Kidney tubule cell (primary cell): ENCODE measurements at regions not wholly inside any gene's neighbourhood (a gene's known extent, or its start where the extent isn't known, plus 50 kb on each side); places are given as distances from the start of the nearest gene placed in this dataset.

Experiments used
- DNase-seq: peaks from one replicate; pipeline ENCODE4 v3.0.0-alpha.2; 2018; ENCODE audit warnings: low spot score

GRCh38 chr6:37556881-37557644 lies 57.4 kb upstream of the CCDC167 start:
- peak; percentile 68 for DNase-seq

GRCh38 chr6:37555040-37555781 lies 55.5 kb upstream of the CCDC167 start:
- no peak for DNase-seq

GRCh38 chr6:37554480-37554819 lies 54.8 kb upstream of the CCDC167 start:
- DNase-seq = peak; percentile 93

GRCh38 chr6:37552267-37552666 lies 52.6 kb upstream of the CCDC167 start:
- no peak for DNase-seq

- no peak for DNase-seq
Measured at GRCh38 chr6:37551867-37552266, 52.2 kb upstream of the CCDC167 start.

- no peak for DNase-seq
Measured at GRCh38 chr6:37551446-37551845, 51.8 kb upstream of the CCDC167 start.

GRCh38 chr6:37551002-37551401 lies 51.3 kb upstream of the CCDC167 start:
- no peak for DNase-seq

GRCh38 chr6:37550191-37550831 lies 50.6 kb upstream of the CCDC167 start:
- DNase-seq = peak; percentile 74

- no peak for DNase-seq
Measured at GRCh38 chr6:37549558-37549957, 49.9 kb upstream of the CCDC167 start.
